ENCODE measurements at regions not wholly inside any gene's neighbourhood (a gene's known extent, or its start where the extent isn't known, plus 50 kb on each side); places are given as distances from the start of the nearest gene placed in this dataset.

- DNase-seq (ENCODE audit: low read depth in 3 of 3) = no peak
These were observed 820.8 kb upstream of the FAM98A start for GRCh38 chr2:34419856-34420255.

DNA sequence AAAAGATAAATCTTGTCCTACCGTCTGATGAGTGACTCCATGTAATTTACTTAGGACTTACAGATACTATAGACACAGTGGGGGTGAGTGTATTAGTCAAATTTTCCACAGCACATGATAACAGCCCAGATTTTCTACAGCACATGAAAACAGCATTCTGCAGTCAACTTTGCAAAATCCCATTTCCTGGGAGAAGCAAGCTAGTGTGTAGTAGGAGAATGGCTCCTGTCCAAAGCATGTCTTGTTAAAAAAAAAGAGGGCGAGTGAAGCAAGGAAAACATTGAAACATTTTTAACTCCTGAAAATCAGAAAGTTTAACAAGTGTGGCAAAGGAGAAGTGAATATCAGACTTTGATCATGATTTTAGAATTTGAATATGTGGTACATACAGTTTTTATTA, 817.8 kb upstream of the FAM98A start:
- no peak for DNase-seq (ENCODE audit: low read depth in 3 of 3)

DNA sequence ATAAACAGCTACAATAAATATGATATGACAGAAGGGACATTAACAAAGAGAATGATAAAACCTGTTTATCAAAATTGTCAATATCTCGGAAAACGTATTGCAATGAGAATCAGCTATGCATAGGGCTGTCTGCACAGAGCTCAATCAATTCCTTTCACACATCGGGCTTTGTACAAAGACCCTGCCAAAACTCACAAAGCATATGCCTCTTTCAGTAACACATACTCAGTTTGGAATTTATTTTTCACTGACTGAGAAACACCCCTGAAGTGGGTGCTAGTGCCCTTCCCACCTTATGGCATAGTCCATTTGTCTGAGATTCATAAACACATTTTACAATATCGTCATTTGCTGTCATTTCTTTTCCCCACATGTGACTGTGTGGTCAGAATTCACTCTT, 815.8 kb upstream of the FAM98A start:
- no peak for DNase-seq (ENCODE audit: low read depth in 3 of 3)

GRCh38 chr2:34408100-34408499, 809.0 kb upstream of the FAM98A start:
- DNase-seq (ENCODE audit: low read depth in 3 of 3) = no peak

GRCh38 chr2:34403512-34403911, 804.4 kb upstream of the FAM98A start:
- DNase-seq (ENCODE audit: low read depth in 3 of 3) = no peak

DNA sequence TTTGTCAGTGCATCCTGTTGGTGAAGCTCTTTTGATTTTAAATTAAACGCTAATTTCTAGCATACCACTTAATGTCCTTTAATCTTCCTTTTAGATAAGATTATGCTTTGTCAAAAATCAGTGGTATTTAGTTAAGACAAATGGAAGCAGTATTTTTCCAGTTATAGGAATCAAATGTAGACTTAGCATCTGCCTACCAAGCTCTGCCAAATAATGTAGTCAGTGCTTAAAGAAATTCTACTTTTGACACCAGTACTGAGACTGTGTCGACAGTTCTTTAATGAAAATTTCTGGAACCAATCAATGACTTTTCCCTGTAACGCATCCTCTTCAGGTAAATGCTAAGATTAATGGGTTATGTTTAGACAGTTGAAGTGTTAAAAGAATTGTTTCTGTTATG, 803.3 kb upstream of the FAM98A start:
- DNase-seq (ENCODE audit: low read depth in 3 of 3) = no peak

GRCh38 chr2:34401186-34401585, 802.1 kb upstream of the FAM98A start:
- DNase-seq (ENCODE audit: low read depth in 3 of 3) = no peak

- no peak for DNase-seq (ENCODE audit: low read depth in 3 of 3)
These were observed 789.3 kb upstream of the FAM98A start for GRCh38 chr2:34388446-34388845.

DNA sequence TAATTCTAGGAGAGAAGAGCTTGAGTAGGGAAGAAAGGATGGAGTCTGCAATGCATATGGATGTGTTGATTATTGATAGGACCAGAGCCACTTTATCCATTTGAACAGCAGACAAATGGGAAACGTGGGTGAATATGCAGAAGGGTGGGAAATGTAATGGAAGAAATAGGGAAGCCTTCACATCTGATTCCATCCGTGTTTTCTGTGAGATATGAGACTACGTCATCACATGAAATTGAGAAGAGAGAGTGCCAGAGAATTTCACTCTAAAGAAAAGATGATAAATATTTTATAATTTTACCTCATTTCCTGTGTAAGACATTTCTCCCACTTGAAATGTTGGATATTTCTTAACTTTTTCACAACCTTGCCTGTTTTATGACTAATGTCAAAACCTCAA, 788.4 kb upstream of the FAM98A start:
- DNase-seq (ENCODE audit: low read depth in 3 of 3) = no peak

DNA sequence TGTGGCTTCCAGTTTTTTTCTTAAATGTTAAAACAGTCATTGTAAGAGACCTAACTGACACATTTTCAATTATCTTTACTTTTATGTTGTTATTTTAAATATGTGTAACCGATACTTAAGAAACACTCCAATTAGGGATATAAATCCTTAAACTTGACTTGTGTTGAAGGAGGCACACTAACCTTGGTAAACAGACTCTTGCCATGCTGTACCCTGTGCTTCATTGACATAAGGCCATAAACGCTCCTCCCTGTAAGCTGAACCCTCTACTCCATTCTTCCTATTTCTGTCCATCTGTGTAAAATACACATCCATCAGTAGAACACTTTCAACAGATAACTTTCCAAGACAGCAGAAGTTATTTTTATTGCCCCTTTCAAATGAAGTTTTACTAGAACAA, 780.5 kb upstream of the FAM98A start:
- no peak for DNase-seq (ENCODE audit: low read depth in 3 of 3)

GRCh38 chr2:34373586-34374233, 774.6 kb upstream of the FAM98A start:
- no peak for DNase-seq (ENCODE audit: low read depth in 3 of 3)

DNA sequence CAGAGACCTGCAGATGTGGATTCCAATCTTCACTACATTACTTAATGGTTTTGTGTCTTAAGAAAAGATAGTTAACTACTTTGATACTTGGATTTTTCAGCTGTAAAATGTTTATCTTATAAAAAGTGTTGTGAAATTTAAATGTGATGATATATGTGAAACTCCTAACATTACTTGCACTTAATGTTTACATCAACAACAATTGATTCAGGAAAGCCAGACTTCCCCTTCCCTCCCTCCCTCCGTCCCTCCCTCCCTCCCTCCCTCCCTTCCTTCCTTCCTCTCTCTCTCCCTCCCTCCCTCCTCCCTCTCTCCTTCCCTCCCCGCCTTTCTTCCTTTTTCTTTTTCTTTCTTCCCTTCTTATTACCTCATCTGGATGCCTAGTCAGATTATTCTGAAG, 773.9 kb upstream of the FAM98A start:
- no peak for DNase-seq (ENCODE audit: low read depth in 3 of 3)

DNA sequence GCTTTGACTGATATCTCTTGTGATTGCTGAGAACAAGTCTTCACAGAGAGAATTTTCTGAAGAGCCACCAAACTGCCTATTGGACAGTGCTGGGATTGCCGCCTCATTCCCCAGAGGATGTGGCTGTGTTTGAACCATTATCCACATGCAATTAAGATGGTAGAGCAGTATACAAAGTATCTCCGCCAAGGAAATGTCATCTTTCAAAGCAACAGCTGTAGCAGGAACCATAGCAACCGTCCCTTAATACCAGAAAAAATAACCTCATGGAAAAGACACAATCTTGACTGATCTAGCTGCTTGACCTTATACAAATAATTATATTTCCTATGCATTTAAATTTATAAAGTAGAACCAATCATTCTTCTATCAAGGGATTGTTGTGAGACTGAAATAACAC, 772.6 kb upstream of the FAM98A start:
- DNase-seq (ENCODE audit: low read depth in 3 of 3) = no peak

GRCh38 chr2:34368304-34368703, 769.2 kb upstream of the FAM98A start:
- DNase-seq (ENCODE audit: low read depth in 3 of 3) = no peak

DNA sequence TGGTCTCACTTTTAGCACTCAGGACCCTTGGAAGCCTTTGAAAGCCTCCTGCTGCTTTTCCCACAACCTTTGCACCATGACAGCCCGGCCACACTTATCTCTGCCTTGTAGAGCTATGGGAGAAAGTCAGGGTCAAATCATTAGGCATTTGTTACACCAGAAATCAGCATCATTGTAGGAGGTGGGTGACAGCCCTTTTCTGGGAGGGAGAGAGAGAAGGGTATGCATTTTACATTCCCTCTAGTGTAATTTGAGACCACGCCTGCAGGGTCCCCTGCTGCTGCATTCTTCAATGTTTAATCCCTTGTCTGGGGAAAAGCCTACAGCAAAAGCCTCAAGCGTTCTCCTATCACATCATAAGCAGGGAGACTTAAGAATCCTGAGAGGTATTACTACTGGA, 766.8 kb upstream of the FAM98A start:
- no peak for DNase-seq (ENCODE audit: low read depth in 3 of 3)

- no peak for DNase-seq (ENCODE audit: low read depth in 3 of 3)
These were observed 766.4 kb upstream of the FAM98A start for GRCh38 chr2:34365512-34365911.

DNA sequence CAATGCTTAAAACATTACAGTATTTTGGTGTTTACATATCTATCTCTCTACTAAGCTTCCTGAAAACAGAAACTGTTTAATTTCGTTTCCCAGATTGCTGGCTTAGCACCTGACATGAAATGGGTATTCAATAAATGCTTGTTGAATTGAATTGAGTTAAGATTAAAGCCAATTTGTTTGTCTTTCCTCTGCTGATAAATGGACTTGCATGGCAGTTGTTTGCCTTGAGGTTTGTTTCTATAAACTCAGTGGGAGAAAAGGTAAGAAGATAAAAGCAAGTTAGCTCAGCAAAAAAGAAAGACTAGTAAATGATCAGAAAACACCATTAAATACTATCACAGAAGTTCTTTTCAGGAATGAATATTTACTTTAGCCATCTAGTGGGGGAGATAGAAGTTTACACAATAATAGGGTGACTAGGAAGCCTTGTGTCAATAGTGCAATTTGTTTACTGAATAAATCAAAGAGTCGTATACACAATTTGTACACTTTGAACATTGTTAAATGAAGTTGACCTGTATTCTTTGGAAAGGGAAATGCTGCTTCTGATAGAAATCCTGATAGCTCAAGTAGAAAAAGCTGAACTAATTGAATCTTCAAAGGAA, 754.5 kb upstream of the FAM98A start:
- no peak for DNase-seq (ENCODE audit: low read depth in 3 of 3)

DNA sequence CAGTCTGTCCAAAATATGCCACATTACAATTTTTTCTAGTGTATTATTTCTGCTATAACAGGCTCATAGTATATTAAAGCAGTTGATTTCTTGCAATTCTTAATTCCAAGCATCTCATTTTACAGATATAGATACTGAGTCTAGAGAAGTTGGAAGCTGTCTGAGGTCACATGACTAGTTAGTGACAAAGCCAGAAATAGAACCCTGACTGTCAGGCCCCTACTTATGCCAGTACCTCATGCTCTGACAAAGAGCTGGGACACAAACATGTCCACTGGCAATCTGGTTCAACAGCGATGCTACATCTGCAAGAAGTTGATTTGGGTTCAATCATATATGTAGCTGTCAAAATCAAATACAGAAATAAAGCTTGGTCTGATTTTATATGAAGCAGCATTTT, 750.4 kb upstream of the FAM98A start:
- no peak for DNase-seq (ENCODE audit: low read depth in 3 of 3)

GRCh38 chr2:34345030-34345429, 745.9 kb upstream of the FAM98A start:
- DNase-seq (ENCODE audit: low read depth in 3 of 3) = no peak

- DNase-seq (ENCODE audit: low read depth in 3 of 3) = no peak
These were observed 741.2 kb upstream of the FAM98A start for GRCh38 chr2:34340307-34340706.

DNA sequence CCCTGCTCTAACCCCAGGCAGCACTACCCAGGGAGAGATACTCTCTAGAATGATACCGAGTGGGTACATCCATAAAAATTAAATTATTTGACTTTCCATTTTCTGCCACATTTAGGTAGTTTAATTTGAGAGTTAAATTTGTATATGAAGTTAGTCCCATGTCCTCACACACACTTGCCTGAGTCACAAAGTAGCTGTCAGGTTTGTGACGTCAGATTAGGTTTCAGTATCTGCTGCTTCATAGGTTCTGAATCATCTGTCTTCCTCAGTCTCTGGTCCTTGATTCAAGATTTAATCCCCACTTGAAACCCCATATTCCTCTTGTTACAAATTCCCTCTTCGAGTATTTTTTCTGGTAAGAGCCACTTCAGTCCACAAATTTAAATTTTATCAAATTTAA, 738.6 kb upstream of the FAM98A start:
- no peak for DNase-seq (ENCODE audit: low read depth in 3 of 3)

GRCh38 chr2:34332813-34333212, 733.7 kb upstream of the FAM98A start:
- DNase-seq (ENCODE audit: low read depth in 3 of 3) = no peak

- no peak for DNase-seq (ENCODE audit: low read depth in 3 of 3)
These were observed 721.0 kb upstream of the FAM98A start for GRCh38 chr2:34320056-34320455.

DNA sequence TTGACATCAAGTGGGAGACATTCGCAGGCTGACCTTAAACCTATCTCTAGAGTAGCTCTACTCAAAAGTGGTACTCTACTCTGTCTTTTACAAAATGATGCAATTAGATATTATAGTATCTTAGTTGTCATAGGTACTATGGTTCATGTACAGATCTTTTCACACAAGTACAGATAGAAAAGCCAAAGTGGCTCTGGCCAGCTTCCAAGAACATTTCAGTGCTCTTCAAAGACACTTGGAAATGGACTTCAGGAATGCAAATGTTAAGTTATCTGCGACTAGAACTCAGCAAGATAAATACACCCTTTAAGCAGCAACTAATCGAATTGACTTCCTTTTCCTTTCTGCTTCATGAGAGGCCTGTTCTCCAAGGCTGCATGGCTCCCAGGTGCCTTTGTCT, 718.7 kb upstream of the FAM98A start:
- no peak for DNase-seq (ENCODE audit: low read depth in 3 of 3)

All from stimulated activated CD4-positive, alpha-beta T cell treated with anti-CD3 and anti-CD28 coated beads, TNF-alpha, amount 100 ng/mL, for 24 hours (primary cell).